ENCODE measurements at regions not wholly inside any gene's neighbourhood (a gene's known extent, or its start where the extent isn't known, plus 50 kb on each side); places are given as distances from the start of the nearest gene placed in this dataset.

DNA sequence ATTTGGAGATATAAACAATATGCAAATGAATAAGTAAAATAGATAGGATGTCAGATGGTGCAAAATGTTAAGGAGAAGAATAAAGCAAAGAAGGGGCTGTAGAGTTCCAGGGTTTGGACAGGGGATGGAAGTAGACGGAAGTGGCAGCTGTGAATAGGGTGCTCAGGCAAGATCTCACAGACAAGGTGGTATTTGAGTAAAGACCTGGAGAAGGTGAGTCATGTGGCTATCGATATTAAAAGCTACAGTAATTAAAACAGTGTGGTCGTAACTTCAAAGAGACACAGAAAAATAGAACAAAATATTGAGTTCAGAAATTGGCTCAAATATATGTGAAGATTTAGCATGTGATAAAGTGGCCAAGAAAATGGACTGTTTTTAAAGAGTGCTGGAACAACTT lies 61.3 kb upstream of the SLC38A2 start:
- TF ChIP-seq CTCF (IDR thresholded peaks at IDR 0.05; ENCODE audit: low read depth, low read length) (no peak), POLR2A (IDR thresholded peaks at IDR 0.05; ENCODE audit: extremely low read depth, insufficient read length) (no peak), MYC (IDR thresholded peaks at IDR 0.05; ENCODE audit: low read depth, low read length) (no peak)

Data from NB4 (cell line).